Caki2 (cell line): ENCODE measurements at regions not wholly inside any gene's neighbourhood (a gene's known extent, or its start where the extent isn't known, plus 50 kb on each side); places are given as distances from the start of the nearest gene placed in this dataset.
"Not testable (repeated sequence)": the region's sequence is repeated elsewhere in the genome, so short reads cannot be mapped to it uniquely, and the experiment has no call there.

ENCODE experiments used
- DNase-seq: peaks from one replicate; pipeline ENCODE4 v3.0.0-alpha.2; 2015; ENCODE audit warnings: low read depth
- in situ Hi-C: cut with HindIII; loops from 2 replicates; pipeline ENCODE4 v1.10.0; 2016; ENCODE audit warnings: low sequenced_read_pairs, low pct_unique_long_range_greater_than_20kb, mixed read lengths

DNA sequence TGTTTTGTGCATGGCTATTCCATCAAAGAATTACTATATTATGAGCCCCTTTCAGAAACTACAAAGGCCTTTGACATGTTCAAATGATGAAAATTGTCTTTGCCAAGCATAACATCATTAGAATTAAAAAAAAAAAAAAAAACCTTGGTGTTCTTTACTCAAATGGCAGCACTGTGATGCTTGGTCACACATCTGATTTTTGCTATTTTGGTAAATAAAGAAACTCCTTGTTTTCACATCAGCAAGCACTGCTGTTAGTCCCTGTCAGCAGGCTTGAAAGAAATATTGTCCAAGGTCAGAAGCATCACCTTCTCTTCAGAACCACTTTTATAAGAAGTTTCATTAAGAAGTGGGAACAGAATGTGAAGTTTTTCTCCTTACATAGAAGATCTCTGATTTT, 537.3 kb downstream of the MFSD1 start:
- DNase-seq = no peak
- in situ Hi-C loops = no loop called here

DNA sequence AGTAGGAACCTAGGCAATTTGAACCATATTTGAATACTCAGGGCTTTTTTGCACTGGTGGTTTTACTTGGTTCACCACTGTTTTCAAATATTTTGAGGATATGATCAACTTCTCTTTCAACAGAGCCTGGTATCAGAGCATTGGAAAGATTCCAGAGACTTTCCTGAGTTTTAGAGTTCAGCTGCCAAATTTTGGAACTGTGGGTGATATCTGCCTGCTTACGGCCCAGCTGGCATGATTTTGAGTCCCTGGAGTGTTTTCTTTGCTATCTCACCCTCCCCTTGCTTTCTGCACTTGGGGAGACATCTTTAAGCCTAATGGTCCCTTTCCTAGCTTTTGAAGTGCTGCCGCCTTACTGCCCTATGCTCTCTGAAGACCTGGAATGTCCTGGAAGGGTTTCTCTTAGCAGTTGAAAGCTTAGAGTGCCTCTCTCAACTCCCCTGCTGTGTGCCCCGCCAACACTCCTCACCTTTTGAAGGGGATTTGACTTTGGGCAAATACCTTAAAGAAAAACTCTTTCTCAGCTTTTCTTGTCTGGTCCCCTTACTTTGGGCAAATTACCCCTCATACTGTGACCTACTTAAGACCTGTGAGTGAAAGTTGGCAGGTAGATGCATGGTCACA, 539.1 kb downstream of the MFSD1 start:
- in situ Hi-C loops = no loop called here
- DNase-seq = no peak

DNA sequence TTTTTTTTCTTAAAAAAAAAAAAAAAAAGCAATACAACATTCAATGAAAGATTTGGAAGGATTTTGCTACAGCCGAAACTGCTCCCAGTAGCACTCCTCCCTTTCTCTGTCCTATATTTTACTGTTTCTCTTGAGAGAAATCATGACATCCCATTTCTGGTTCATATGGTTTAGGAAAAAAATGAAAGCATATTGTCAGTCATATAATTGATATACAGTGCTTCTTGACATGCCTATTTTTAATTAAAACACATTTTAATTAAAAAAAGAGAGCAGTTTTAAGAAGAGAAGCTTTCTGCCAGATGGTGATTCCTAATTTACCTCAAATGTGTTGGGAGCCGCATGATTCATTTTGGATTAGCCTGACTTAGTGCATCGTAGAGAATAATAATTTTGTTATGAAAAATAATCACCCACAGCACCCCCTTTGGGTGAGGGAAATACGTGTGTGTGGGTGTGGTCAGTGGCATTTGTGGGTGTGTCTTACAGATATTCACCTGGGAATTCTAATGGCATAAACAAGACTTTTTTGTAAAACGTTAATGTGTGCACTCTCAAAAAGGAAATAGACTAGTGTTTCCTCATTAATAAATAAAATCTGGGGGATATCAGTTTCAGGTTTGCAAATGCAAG, 544.5 kb downstream of the MFSD1 start:
- in situ Hi-C loops = no loop called here
- no peak for DNase-seq

DNA sequence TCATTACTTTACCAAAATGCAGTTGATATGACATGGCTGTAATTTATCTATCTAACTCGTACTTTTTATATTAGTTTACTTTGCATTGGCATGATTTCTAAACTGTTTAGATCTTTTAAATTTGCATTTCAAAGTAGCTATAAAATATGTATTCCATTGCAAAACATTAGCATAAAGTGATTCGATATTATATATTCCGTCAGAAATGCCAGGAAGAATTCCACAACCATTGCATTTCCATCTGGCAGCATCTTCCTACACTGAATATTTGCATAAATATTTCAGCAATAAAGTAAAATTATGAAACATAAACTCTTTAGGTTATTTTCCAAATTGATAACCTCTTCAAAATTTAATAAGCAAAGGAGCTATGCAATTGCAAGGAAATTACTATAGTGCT, 546.6 kb downstream of the MFSD1 start:
- no peak for DNase-seq
- in situ Hi-C loops = no loop called here

DNA sequence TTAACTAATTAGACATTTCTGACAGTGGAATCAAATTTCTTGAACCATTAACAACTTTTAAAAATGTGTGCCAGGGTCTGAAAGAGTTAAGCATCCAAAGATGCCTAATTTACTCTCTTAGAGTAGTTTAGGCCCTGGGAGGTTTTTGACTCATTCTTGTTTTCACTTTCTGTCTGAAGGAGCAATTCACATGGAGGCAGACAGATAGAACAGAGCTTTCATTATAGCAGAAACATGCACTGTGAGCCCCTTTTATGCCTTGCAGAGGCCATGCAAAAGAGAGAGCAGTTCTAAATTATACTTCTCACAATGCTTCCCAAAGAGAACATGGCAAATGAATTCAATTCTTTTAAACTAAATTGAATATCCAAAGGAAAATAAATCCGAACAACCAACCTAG, 554.8 kb downstream of the MFSD1 start:
- no peak for DNase-seq
- in situ Hi-C loops = no loop called here

DNA sequence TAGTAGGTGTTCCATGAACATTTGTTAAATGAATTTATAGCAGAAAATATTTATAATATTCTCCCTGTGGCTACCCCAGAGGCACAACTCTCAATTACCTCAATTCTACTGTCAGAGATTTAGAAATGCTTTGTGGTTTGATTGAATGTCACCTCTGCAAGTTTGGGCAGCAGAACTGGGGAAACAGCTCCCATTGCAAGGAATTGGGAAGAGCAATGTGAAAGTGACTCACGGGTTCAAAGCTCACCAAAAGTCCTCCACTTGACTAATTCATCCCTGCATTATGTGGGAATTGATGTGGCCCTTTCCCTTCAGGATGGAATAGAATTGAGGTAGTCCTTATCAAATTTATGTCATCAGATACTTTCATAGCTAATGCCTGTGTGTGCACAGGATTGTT, 562.7 kb downstream of the MFSD1 start:
- in situ Hi-C loops = no loop called here
- DNase-seq = no peak

DNA sequence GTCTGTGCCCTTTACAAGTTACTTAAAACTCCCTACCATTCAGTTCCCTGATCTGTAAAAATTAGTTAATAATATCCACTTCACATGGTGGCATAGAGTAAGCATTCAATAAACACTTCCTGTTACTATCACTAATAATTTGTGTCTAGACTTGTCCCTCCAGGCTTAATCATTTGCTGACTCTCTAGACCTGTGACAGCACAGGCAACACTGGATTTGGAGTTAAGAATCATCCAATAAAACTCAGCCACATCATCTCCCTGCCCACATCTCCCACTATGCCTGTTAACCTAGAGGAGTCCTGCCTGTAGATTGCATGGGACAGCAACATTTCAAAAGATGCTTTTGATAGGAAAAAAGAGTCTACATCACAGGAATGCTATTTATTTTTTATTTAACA, 564.6 kb downstream of the MFSD1 start:
- in situ Hi-C loops = no loop called here
- no peak for DNase-seq

DNA sequence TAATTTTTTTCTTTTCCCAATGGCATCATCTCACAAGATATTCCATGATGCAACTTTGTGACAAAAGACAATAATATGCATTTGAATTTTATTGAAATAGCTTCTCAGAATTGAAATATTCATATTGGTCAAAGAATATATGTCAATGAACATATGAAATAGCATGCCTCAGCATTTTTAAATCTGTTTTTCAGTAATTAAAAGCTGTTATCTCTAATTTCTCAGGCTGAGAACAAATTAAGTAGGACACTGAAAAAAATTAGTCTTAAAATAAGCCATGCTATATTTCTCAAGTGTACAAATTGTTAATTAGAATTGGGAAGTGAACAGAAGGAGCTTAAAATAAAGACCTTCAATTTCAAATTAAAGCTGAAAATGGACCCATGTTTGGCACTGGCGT, 570.1 kb downstream of the MFSD1 start:
- no peak for DNase-seq
- in situ Hi-C loops = no loop called here

DNA sequence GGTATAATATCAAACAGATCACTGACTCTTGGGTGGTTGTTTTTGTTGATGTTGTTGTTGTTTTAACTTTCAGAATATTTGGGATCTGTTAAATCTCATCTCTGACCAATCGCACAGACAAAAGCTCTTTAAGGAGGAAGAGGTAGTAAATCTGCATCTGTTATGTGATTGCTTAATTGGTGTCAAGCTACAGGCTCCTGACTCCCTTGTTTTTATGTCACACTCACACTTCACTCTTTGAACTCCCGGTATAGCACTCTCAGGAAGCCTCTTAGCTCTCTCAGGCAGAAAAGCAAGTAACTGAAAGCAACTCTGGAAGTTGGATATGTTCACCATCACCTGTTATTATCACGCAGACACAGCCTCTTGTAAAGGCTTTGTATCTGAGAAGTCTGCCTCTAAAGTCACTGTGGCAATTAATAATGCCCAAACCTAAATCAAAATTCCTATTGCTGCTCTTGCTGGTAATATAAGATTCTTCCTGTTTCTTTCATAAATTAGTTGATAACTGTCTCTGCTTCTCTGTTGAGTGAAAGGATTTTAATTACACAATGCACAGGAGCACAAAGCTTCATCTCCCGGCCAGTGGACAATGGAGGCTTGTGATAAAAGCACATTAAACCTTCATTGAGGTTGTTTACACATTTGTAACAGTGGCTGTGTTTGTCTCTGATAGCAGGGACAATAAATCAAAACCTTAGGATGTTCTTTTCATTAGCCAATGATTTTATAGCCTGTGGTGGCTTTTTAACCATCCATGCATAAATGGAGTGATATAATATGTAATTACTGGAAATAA, 576.7 kb downstream of the MFSD1 start:
- no peak for DNase-seq
- in situ Hi-C loops = no loop called here

DNA sequence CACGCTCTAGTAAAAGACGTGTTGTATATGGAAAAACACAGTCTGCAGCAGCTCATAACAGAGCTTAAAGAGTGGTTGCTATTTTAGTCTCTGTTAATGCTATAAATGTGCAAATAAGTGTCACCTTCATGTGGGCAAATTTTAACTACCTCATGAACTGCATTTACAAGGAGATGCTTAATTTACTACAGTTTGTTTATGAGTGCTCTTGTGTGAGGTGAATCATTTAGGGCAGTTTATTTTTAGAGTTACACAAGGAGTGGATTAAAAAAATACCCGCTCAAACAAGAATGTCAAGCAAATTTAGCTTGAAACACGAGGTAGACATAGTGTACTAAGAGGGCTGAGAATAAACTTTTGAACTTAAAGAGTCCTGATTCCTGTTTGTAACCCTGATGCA, 579.0 kb downstream of the MFSD1 start:
- in situ Hi-C loops = no loop called here
- DNase-seq = no peak

DNA sequence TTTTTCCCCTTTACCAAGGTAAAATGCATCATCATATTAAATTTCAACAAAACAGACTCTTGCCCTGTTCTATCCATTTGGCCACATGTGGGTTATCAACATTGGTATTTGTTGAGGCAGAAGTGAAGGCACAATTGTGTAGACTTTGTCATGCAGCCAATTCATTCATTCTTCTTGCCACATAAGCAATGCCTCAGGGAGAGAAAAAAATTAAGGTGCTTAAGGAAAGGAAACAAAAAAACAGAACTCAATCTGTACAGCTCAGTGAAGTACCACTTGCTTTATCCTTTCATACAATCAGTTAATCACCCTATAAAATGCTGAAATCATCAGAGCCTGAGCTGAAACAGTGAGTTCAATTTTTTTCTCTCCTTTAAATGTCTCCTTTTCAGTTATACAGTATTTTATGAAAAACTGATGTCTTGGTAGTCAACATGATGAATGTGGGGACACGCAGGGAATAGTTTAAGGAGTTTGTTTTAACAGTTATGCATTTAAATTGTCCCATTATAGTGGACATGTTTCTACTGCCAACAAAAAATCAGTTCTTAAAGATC, 588.9 kb downstream of the MFSD1 start:
- no peak for DNase-seq
- in situ Hi-C loops = no loop called here

DNA sequence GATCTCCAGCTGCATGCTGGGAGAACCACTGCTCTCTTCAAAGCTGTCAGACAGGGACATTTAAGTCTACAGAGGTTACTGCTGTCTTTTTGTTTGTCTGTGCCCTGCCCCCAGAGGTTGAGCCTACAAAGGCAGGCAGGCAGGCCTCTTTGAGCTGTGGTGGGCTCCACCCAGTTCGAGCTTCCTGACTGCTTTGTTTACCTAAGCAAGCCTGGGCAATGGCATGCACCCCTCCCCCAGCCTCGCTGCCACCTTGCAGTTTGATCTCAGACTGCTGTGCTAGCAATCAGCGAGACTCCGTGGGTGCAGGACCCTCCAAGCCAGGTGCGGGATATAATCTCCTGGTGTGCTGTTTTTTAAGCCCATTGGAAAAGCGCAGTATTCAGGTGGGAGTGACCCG, 591.0 kb upstream of the IL12A start:
- in situ Hi-C loops = not testable (repeated sequence)

DNA sequence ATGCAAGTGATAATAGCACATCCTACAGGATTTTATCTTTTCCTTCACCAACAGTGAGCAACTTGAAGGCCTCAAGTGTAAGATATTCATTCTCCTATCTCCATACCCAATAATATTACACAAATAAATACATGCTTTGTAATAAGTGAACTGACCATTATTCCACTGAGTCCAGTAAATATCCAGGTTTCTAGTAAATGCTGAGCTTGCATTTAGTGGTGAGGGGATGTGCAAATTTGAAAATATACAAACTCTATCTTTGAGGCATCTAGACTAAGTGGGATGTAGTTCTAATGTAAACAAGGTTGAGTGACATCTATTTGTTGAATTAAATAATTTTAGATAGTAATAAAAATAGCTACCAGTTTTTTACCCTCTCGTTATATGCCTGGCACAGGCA, 587.6 kb upstream of the IL12A start:
- DNase-seq = no peak
- in situ Hi-C loops = no loop called here

More for the DNA sequence above, 591.0 kb upstream of the IL12A start:
- DNase-seq = not testable (repeated sequence)

DNA sequence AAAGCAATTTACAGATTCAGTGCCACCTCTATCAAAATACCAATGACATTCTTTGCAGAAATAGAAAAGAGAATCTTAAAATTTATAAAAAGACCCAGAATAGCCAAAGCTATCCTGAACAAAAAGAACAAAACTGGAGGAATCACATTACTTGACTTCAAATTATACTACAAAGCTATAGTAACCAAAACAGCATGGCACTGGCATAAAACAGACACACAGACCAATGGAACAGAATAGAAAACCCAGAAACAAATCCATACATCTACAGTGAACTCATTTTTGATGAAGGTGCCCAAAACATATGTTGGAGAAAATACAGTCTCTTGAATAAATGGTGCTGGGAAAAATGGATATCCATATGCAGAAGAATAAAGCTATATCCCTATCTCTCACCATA, 578.9 kb upstream of the IL12A start:
- DNase-seq, in situ Hi-C loops: not testable (repeated sequence)

DNA sequence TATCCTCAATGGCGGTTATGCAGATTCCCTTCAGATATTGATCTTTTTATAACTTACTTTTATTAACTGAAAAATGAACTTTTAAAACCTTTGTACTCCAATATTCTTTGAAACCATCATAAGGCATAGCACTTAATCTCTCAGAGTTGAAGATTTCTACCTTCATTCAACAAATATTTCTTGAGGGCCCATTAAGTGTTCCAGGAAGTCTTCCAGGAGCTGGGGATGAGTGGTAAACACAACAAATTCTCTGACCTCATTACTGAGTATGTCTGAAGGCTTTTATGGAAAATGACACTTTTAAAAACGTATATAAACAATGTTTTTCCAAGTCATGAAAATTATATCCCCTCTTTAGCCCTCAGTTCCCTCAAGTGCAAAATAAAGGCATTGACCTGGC, 575.3 kb upstream of the IL12A start:
- DNase-seq = no peak
- in situ Hi-C loops = no loop called here

DNA sequence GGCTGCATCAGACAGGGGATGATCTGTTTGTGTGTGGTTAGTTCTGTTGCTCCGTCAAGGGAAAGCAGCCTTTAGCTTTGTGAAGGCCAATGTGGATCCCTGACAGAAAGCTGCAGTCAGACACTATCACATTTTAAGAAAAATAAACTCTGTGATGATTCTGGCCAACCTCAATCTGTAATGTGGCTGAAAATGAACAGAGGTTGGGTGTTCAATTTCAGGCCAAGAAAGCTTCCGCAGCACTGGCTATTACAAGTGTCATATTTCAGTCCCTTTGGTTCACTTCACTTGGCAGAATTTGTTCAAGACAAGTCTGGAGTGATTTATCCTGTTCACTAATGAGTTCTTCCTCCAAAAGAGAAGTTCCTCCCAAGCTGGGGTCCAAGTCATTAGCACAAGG, 571.8 kb upstream of the IL12A start:
- in situ Hi-C loops = no loop called here
- DNase-seq = peak; percentile 12

DNA sequence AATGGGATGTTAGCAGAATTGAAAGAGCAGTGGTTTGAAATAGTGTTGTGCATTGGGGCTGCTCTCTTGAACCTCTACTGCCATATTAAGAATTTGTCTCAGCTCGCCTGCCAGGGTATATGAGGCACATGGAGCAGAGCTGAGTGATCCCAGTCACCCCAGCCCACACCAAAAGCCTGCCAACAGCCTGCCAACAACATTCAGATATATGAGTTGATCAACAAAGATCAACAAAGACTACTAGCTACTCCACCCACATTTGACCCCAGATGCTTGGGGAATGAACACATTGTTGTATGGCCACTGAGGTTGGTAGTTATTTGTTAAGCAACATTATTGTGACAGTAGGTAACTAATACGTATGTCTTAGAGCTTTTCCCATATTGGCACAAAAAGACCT, 570.9 kb upstream of the IL12A start:
- peak; percentile 23 for DNase-seq
- in situ Hi-C loops = no loop called here

DNA sequence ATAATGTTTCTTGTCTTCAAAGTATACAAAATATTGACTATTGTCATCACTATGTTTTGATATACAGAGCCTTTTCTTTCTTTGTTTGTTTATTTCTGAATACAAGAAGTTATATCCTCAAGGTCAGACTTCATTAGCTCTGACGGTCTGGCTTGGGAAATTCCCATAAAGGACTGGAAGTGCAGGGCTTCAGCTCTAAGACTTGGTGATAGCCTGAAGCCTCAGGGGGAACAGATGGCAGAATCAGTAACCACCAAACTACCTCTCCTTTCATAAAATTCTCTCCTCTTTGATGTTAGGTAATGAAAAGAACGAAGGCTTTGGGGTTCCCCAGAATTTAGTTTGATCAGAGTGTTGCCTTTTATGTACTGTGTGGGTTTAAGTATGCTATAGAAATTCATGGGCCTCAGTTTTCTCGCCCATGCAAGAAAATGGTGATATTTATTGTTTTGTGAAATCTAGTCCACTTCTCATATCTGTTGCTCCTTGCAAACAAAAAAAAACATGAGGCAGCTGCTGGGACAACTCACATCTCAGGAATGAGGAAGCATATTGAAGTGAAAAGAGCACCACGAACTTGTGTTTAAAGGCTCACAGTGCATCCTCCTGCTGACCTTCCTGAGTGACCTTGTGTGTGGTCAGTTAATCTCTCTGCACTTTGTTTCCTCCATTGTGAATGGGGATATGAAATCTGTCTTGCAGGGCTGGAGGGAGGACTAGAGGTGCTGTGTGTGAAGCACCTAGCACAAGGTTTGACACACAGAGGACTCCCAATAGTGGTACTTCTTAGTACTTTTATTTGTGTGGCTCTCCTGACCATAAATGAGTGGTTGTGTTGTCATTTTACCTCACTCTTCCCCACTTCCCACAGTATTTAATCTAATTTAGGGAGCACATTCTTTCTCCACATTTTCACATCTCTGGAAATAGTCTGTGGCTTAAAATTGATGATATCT, 569.8 kb upstream of the IL12A start:
- peak; percentile 74 for DNase-seq
- in situ Hi-C loops = no loop called here
